HG02852 (cell line): ENCODE measurements at regions not wholly inside any gene's neighbourhood (a gene's known extent, or its start where the extent isn't known, plus 50 kb on each side); places are given as distances from the start of the nearest gene placed in this dataset.

ENCODE experiments used
- ATAC-seq: cut with Tn5 transposase; IDR thresholded peaks from one replicate; pipeline ENCODE4 v1.9.1; 2021; ENCODE audit warnings: mild to moderate bottlenecking, moderate library complexity; ENCODE audit not compliant: unreplicated experiment

DNA sequence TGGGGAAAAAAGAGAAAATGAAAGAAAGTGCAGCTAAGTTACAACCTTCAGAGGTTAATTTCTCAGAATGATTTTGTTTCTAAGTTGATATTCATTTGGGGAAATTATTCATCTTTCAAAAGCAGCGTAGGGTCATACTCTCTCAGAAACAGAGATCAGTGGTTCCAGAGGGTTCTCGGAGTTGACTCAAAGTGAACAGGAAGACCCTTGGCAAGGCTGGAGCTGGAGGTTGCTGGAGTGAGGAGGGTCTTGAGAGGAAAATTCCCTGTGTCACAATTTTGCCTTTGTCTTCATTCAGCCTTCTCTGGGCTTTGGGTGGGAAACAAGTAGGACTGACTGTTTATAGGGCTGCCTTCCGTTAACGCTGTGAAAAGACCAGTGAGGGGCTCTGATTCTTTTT is 168.2 kb downstream of the ICOS start:
- ATAC-seq, result no peak

- peak; percentile 50 for ATAC-seq
Measured at GRCh38 chr2:204108330-204108751, 171.8 kb downstream of the ICOS start.

- ATAC-seq, result no peak
Measured at GRCh38 chr2:204108781-204109295, 172.3 kb downstream of the ICOS start.

DNA sequence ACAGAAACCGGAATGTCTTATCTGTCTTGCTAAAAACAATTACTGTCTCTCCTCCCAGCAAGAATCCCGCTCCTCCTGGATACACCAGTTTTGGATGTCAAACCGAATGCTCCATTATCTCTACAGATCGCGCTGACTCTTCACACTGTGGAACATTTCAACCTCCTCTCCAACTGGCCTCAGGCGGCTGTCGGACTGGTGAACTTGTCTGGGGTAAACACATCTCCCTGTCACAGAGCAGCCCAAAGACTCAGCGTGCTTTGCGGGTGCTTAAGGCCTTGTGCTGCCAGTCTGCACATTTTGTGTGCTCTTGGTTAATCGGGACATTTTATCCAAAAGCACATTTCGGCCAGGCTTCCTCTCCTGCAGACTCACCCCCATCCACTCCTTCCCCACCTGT is 173.1 kb downstream of the ICOS start:
- ATAC-seq, result no peak

DNA sequence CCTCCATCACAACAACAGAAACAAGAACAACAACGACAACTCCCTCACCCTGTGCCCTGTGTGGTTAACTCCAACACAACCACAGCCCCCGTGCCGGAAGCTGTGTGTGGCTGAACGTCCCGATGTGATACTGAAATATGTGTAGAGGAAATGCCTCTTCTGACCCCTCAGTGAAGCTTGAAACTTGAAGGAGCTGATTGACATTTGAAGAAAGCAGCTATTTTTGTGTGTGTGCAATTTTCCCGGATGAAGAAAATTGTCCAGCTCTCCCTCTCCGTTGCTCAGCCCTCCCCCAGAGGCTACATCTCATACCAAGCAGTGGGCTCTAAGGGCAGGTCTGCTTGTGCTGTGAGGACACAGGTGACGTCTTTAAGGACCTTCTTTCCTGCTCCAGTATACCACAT is 173.8 kb downstream of the ICOS start:
- peak; percentile 87 for ATAC-seq

DNA sequence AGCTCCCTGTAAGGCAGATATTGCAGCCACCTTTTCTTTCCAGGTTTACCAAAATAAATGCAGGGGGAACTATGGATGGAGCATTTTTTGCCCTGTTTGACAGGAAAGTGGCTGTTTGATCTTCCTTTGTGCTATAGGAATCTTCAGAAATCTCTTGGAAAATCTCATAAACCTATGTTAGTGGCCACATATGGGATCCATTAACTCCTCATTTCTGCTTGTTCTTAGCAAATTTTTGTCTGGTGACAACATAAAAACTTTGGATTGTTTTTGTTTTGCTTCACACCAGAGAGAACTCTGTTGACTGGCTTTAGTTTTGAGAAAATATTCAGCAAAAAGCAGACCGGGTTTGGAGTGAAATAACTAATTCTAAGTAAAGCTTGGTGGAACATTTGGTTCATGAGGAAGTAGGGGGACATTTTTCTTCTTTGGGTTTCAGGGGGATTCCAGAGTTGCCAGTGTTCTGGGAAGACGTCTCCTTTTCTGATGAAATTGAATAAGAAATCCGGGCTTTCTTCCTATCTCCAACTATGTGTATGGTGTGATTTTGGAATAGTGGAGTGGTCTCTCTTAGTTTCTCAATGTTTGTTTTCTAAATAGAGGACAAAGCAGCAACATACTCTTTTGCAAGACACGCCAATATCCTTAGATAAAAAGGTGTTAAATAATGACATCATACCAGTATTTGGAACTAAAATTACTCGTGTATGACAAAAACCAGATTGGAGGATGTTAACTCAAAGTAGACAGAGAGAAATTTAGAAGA is 174.4 kb downstream of the ICOS start:
- ATAC-seq, result no peak

DNA sequence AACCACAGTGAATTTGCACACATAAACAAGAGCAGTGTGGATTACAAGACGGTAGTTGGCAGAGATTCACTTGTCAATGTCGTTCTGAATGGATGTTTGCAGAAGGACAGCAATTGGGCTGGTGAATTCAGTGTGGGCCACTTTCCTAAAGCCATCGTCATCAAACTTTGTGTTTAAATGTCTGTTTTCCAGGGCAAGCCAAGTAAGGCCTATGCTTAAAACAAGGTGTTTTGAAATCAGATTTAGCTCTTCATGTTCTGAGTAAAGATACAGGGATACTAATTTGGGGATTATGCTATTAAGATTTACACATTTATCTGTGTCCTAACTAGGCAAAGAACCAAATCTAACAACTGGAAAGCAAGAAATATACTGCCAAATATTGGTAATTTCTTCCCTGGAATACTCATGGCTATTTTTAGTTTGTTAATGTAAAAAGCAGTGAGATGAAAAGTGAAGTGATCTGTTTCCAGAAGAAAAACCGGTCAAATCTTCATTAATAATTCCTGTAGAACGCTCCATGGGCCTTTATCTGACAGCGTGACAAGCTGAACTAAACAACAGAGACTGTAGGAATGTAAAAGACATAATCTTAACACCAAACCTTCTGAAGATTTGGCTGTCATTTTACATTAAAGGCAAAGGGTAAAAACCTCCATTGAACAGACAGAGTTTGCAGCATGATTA is 175.7 kb downstream of the ICOS start:
- no peak for ATAC-seq

DNA sequence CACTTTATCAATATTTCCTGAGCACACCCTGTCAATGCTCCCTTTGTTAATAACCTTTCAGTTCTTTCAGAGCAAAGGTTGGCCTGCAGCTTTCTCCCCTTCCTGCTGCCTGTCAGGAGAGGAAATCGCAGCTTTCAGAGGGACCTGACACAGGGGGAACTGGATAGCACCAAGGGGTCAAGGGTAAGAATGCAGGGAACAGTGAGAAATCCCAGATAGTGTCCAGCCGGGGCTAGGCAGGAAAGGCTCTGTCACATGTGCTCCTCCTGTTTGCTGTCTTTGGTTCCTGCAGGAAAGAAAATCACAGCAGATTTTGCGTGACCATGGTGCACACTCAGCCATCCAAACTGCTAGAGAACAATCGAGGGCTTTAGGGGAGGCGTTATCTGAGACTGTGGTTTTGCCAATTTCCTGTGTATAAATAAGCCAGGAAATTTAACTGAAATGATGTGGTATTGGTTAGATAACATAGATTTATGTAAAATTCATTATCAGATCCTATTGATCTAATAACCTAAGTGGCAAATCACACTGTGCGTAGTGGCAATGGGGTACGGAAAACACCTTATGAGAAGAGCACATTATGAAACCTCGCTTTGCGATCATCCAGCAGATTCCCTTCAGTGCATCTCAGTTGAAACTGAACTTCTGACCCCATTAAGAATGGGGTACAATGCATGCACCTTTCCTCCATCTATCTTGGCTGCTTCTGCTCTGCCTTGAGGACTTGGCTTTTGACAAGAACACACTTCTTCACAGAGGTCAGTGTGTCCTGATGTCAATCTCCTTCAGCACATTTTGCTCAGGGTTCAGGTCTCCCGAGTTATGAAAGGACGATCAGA is 178.0 kb downstream of the ICOS start:
- no peak for ATAC-seq

DNA sequence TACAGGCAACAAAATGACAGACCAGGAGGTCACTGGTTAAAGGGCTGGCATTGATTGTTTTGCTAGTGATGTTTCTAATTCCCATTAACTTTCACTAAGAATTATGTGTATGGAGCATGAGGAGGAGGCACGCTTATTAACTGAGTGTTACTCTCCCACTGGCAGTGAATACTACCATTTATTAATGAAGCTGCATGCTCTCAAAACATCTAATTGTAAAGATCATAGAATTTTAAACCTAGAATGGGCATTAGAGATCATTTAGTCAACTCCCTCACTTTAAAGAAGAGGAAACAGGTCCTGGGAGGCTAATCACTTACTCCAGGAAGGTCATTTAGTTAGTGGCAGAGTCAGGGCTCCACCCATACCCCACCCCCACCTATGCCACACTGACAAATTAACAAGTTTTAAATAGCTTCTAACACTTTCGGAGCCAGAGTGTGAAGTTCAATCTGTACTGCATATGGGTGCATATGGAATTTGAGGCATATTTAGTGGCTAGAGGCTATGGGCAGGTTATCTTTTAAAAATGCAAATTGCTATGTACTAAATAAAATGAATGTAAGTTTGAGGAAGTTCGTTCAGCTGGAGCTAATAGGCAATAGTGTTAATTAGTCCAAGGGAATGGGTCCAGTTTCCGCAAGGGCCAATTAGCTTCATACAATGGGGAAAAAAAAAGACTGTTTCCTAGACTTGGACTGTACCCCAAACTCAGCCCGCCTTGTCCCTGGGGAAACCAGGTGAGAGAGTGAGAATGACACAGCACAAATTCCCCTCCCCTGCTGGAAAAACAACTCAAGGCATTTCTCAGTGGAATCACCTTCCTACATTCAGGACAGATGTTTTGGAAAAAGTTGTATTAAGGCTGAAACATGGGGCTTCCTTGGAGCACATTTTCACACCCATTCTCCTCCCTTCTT is 178.8 kb downstream of the ICOS start:
- no peak for ATAC-seq

GRCh38 chr2:204116159-204116792 is 179.7 kb downstream of the ICOS start:
- ATAC-seq, result no peak

DNA sequence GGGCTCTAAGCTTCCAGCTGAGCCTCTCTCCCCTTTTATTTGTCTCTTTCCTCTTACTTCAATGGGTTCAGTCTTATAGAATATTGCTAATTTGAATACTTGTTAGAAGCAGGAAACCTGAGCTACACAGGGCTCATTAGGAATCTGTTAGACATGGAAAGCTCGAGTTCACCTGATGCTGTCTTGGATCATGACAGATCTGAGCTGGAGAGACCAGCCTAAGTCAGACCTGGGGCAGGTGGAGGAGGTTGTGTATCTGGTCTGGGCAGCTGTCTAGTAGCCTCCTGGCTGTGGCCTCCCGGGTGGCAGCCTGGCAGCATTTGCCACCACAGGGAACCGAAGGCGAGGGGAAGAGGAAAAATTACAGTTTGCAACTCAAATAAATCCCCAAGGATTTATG is 185.9 kb downstream of the ICOS start:
- no peak for ATAC-seq

- no peak for ATAC-seq
Measured at GRCh38 chr2:204124140-204124750, 187.7 kb downstream of the ICOS start.

DNA sequence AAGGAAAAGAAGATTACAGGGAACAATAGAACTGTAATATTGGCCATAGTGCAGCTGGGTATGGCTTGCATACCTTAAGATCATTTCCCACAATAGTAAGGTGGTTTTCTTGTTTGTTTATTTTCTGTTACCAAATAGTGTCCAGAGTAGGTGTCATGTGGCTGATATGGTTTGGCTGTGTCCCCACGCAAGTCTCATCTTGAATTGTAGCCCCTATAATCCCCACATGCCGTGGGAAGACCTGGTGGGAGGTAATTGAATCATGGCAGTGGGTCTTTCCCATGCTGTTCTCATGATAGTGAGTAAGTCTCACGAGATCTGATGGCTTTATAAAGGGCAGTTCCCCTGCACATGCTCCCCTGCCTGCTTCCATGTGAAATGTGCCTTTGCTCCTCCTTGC is 190.1 kb downstream of the ICOS start:
- no peak for ATAC-seq

DNA sequence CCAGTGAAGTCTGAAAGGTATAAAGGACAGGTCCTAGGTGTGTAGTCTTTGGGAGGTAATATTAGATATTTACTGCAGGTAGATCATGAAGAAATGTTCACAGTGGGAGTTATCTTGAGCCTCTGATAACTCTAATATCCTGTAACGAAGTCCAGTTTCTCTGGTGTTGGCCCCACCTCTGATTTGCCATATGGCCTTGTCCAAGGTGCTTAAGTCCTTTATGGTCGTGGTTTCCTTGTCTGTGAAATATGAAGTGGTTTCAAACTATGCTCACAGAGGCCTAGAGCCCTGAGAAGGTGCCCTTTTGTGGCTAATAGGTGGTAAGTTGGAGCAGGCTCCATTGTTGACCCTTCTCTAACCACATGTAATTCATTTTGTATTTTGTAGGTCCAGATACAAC is 190.7 kb downstream of the ICOS start:
- no peak for ATAC-seq

DNA sequence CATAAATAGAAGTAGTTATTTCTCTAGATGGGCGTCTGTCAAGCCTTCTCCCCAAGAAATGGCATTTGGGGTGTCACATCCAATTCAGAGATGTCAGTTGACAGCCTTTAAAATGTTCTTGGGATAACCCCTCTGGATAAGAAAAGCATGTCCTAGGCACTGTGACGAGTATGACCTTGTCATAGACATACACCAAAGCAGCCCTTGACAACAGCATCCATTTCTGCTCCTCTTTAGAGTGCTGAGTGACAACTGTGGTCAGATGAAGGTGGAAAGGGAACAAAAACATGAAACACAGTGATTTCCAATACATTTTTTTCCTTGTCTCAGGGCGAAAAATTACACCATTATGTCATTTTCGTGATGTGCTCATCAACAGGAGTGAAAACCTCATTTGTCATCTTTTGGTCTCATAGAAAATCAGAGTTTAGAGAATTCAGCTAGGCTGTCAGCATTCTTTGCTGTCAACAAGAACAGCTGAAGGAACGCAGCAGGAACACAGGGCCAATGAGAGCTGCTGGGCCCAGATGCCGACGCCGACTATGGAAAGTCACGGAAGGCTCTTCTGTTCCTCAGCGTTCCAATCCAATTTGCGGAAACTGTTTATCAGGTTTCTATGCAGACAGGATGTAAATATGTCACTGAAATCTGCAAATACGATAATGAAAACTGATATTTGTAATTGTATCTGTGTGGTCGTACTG is 193.2 kb downstream of the ICOS start:
- no peak for ATAC-seq

DNA sequence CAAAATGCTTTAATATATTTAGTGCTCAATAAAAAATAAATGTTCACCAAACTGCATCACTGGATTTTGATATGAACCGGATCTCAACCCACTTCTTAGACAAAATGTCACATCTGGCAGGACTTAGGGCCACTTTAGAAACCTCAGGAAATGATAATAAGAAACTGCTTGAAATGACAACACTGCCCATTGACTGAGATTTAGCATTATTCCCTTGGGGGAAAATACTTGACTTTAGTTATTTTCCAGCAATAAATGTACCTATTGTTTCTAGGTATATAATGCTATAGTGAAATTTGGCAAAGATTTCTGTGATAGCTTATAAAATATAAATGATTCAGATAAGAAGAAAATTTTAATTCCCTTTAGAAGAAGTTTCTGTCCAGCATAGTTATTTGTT is 195.1 kb downstream of the ICOS start:
- ATAC-seq, result no peak

DNA sequence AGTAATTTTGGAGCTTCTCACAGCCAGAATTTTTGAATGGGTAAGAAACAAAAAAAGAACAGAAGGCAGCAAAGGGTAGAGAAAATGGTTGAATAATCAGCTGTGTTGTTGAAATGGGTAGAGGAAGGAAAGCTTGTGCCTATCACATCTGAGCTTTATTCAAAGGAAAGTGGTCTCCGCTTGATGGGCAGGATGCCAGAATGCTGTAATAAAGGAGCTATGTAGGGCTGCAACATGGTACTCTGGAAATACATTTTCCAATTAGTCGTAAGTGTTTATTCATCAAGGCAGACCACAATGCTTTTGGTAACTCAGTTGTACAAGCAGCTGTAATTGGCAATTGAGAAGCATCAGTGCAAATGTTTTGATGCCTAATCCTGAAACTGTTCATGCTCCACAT is 196.9 kb downstream of the ICOS start:
- no peak for ATAC-seq

DNA sequence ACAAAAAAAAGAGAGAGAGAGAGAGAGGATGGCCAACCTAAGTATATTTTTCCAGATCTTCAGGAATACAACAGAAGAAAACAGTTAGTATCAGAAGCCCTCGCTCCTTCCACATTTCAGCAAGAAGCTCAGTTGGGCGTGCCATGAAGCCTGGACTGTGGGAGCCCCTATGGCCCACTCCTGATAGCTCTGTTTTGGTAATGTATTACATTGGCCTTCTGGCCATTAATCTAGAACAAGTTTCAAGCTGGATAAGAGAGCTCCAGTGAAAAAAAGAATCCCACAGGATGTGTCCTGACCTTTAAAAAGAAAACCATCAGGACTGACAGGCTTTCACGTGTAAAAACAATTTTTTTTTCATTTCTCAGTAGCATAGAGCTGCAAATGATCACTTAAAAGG is 197.9 kb downstream of the ICOS start:
- ATAC-seq, result no peak

DNA sequence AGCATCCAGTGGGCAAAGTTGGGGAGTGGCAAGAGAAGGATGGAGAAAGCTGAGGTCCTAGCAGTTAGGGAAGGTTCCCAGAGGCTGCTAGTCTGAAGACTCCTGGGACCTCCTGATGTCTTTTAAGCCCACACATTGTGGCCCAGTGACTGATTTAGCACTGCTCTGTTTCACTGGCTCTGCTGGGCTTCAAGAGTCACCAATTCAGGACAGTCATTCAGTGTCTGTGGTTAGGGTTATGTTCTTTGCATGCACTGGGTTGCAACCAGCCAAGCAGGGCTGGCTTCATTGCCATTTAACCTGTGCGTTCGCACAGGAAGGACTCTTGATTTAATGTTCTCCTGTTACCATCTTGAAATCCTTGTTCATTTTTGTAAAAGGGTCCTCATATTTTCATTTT is 199.2 kb downstream of the ICOS start:
- ATAC-seq, result peak; percentile 70
